ENCODE measurements at regions not wholly inside any gene's neighbourhood (a gene's known extent, or its start where the extent isn't known, plus 50 kb on each side); places are given as distances from the start of the nearest gene placed in this dataset.

- no peak for TF ChIP-seq CTCF (IDR thresholded peaks at IDR 0.05; ENCODE audit: low read depth, low read length)
- Histone ChIP-seq H3K4me3 (ENCODE audit: low read depth, low read length) (peak overlapping the region; percentile 91), H3K27me3 (ENCODE audit: control insufficient read depth, insufficient read depth, low read length) (no peaks in the 10 kb centered on the region), H3K27ac (ENCODE audit: low read depth, low read length) (peak overlapping the region; percentile 91), H3K9me3 (ENCODE audit: control insufficient read depth, insufficient read depth, low read length) (peaks cover 4% of the 10 kb centered on the region; the same call in 1 of the 2 replicates)
- CTCF ChIA-PET: interaction anchor here (0.5 to 3.0 kb wide), 2 partner anchors 45 to 280 kb away, joined by 3 to 8 read pairs; no protein-coding TSS in a partner anchor
- POLR2A ChIA-PET: interaction anchor here (0.7 to 2.6 kb wide), 7 partner anchors 14 to 493 kb away, joined by 4 to 15 read pairs (median 7); no protein-coding TSS in a partner anchor
- peak; percentile 65 for DNase-seq (ENCODE audit: low read depth, low spot score)
These were observed 235.3 kb downstream of the SEC14L1 start for GRCh38 chr17:77375917-77376651.

DNA sequence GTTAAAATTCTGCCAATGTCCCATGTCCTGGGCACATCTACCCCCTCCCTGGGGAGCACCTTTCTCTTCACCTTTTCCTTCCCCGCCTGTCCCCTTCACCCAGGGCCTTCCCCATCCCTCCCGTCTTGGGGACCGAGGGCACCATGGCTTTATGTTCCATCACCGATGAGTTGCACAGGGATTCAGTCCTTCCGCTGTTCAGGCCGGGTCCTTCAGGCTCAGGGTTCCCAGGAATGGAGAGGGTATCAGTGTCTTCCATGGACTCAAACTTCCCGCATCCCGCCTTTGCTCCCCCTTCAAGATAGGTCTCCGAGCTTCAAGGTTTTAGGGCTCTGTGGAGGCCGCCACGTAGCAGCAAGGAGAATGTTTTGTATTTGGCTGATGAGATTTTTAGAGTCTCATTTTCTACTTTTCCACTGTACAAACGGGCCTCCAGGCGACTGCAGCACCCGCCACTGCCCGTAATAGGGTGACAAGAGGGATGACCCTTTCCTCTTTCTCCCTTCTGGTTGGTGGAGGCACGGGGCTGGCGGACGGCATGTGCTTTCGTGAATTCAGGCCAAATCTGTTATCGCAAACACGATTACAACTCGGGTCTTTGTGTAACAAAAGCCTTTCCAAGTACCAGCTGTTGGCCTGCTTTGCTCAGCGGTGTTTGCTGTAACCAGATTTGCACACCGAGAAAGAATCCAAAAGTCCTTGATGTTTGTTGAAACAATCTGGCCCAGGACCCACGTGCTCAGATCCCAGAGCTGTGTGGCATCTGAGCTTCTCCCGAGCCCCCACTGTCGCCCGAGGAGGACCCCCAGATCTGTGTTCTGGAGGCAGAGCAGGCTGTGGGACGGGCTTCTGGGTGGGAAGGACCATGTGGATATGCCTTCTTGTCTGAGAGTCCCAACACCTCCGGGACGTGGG is 236.3 kb downstream of the SEC14L1 start:
- peak overlapping the region; percentile 91 for H3K4me3 ChIP-seq (ENCODE audit: low read depth, low read length)
- H3K27me3 ChIP-seq (ENCODE audit: control insufficient read depth, insufficient read depth, low read length): no peaks in the 10 kb centered on the region
- H3K9me3 ChIP-seq (ENCODE audit: control insufficient read depth, insufficient read depth, low read length): peaks cover 4% of the 10 kb centered on the region; the same call in 1 of the 2 replicates
- POLR2A ChIA-PET: interaction anchor here (0.6 to 1.6 kb wide), 11 partner anchors 15 to 492 kb away, joined by 3 to 10 read pairs (median 4); no protein-coding TSS in a partner anchor
- CTCF ChIA-PET: interaction anchor here (0.6 to 3.0 kb wide), 4 partner anchors 16 to 290 kb away, joined by 3 to 8 read pairs (median 5); no protein-coding TSS in a partner anchor
- DNase-seq (ENCODE audit: low read depth, low spot score): peak; percentile 79
- TF ChIP-seq CTCF (IDR thresholded peaks at IDR 0.05; ENCODE audit: low read depth, low read length): no peak
- peak overlapping the region; percentile 91 for H3K27ac ChIP-seq (ENCODE audit: low read depth, low read length)

DNA sequence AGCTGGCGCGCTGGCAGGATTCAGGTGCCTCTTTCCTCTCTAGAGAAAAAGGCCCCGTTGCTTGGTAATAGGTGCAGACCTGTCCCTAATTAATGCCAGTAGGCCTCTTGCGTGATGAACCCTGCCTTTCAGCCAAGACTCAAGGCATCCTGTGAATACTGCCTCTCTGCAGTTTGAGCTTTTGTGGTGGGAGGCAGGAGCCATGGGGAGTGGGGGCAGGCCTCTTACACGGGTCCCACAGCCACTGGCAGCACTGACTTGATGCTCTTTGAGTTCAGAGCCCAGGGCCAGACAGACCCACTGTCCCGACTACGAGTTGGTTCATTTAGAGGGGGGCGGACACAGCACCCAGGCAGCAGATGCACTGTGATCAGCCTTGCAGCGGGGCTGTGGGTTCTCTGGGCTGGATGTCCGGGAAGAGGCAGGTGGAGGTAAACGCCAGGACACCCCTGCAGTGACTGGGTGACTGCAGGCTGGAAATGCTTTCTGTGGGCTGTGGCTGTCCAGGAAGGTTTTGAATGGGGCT is 237.0 kb downstream of the SEC14L1 start:
- Histone ChIP-seq H3K27me3 (ENCODE audit: control insufficient read depth, insufficient read depth, low read length) (no peaks in the 10 kb centered on the region), H3K4me3 (ENCODE audit: low read depth, low read length) (peak overlapping the region; percentile 91), H3K27ac (ENCODE audit: low read depth, low read length) (peak overlapping the region; percentile 91), H3K9me3 (ENCODE audit: control insufficient read depth, insufficient read depth, low read length) (peaks cover 4% of the 10 kb centered on the region; the same call in 1 of the 2 replicates)
- no peak for DNase-seq (ENCODE audit: low read depth, low spot score)
- ChIA-PET POLR2A (interaction anchor here (0.6 to 1.6 kb wide), 7 partner anchors 14 to 52 kb away, joined by 3 to 10 read pairs (median 5); no protein-coding TSS in a partner anchor), CTCF (interaction anchor here (0.6 to 3.0 kb wide), 4 partner anchors 15 to 291 kb away, joined by 3 to 8 read pairs (median 5); no protein-coding TSS in a partner anchor)
- no peak for TF ChIP-seq CTCF (IDR thresholded peaks at IDR 0.05; ENCODE audit: low read depth, low read length)

GRCh38 chr17:77378318-77379064 is 237.7 kb downstream of the SEC14L1 start:
- no peaks in the 10 kb centered on the region for H3K27me3 ChIP-seq (ENCODE audit: control insufficient read depth, insufficient read depth, low read length)
- ChIA-PET CTCF (interaction anchor here (1.6 to 3.0 kb wide), 2 partner anchors 46 to 47 kb away, joined by 7 to 8 read pairs; no protein-coding TSS in a partner anchor), POLR2A (interaction anchor here (1.4 kb wide), 1 partner anchor 45 kb away, joined by 6 read pairs; no protein-coding TSS in a partner anchor)
- peak overlapping the region; percentile 91 for H3K4me3 ChIP-seq (ENCODE audit: low read depth, low read length)
- TF ChIP-seq CTCF (IDR thresholded peaks at IDR 0.05; ENCODE audit: low read depth, low read length): no peak
- no peak overlapping the region for H3K27ac ChIP-seq (ENCODE audit: low read depth, low read length)
- peaks cover 4% of the 10 kb centered on the region; the same call in 1 of the 2 replicates for H3K9me3 ChIP-seq (ENCODE audit: control insufficient read depth, insufficient read depth, low read length)
- DNase-seq (ENCODE audit: low read depth, low spot score): no peak
